CD4-positive, alpha-beta T cell treated with Interleukin-2 at 100 ng/mL for 4 hours (primary cell): ENCODE measurements at regions not wholly inside any gene's neighbourhood (a gene's known extent, or its start where the extent isn't known, plus 50 kb on each side); places are given as distances from the start of the nearest gene placed in this dataset.

Source experiments
- DNase-seq: peaks from one replicate; pipeline ENCODE4 v3.0.0-alpha.2; 2020; ENCODE audit warnings: low spot score

DNA sequence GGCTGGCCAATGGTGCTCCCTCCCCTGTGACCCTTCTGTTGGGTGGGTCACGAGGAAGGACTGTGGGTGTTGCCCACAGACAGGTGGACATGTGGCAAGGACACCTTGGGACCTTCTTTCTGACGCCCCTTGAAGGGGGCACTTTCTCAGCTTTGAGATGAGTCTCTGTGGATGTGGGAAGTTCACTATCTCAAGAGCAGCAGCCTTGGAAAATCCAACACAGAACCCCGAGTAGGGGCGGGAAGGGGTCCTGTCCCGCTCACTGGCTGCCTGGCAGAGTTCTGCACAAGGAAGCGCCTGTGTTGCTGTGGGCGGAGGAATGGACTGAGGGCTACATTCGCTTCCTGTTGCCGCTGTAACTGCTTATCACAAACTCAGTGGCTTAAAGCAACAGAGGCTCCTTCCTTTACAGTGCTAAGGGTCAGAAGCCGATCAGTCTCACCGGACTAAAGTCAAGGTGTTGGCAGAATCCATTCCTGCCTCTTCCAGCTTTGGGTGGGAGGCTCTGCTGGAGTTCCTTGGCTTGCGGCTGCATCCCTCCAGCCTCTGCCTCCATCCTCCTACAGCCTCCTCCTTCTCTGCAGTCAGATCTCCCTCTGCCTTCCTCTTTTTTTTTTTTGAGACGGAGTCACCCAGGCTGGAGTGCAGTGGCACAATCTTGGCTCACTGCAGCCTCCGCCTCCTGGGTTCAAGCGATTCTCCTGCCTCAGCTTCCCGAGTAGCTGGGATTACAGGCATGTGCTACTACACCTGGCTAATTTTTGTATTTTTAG, 305.2 kb downstream of the SEC14L1 start:
- DNase-seq: peak; percentile 41

DNA sequence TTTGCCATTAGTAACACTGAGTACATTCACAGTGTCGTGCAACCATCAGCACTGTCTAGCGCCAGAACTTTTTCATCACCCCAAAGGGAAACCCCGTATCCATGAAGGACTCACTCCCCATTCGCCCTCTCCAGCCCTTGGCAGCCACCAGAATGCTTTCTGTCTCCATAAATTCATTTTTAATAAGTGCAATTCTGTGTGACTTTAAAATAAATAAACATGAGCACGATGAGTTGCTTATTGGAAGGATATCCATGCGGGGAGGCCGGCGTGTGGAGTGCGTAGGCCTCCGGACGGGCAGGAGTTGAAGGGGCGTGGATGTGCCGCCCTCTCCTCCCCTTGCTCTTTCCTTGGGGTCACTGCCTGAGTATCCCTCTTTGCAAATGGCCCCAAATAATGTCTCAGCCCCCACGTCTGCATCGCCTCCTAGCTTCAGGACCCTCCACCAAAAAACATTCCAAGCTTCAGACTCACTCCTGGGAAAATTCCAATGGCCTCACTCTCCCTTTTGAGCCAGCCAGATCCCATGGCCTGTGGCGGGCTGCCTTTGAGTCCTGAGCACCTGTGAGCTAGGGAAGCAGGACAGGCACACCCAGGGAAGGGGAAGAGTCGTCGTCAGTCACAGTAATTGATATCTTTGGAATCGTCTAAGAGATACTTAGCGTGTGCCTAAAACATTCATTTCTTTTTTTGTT, 306.3 kb downstream of the SEC14L1 start:
- no peak for DNase-seq

DNA sequence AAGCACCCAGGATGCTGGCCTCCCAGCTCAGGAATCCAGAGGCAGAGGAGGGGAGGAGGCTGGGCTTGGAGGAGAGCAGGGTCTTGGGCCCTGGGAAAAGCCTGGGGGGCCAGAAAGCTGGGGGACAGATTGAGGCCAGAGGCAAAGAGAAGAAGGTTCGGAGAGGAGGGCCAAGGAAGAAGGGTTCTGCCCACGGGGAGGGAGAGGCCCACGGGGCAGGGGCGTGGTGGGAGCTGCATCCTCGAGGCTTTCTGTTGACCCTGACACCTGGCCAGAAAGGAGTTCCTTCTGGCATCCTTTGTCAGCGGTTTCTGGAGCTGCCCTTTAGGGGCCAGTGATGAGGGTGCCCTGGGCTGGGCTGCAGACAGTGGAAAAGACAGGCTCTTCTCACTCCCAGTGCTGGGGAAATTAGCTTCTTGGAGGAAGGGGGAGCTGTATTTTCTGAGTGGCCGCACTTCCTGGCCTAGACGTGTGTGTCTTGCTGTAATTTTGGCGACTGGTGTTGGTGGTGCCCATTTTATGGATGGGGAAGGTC, 308.7 kb downstream of the SEC14L1 start:
- no peak for DNase-seq

DNA sequence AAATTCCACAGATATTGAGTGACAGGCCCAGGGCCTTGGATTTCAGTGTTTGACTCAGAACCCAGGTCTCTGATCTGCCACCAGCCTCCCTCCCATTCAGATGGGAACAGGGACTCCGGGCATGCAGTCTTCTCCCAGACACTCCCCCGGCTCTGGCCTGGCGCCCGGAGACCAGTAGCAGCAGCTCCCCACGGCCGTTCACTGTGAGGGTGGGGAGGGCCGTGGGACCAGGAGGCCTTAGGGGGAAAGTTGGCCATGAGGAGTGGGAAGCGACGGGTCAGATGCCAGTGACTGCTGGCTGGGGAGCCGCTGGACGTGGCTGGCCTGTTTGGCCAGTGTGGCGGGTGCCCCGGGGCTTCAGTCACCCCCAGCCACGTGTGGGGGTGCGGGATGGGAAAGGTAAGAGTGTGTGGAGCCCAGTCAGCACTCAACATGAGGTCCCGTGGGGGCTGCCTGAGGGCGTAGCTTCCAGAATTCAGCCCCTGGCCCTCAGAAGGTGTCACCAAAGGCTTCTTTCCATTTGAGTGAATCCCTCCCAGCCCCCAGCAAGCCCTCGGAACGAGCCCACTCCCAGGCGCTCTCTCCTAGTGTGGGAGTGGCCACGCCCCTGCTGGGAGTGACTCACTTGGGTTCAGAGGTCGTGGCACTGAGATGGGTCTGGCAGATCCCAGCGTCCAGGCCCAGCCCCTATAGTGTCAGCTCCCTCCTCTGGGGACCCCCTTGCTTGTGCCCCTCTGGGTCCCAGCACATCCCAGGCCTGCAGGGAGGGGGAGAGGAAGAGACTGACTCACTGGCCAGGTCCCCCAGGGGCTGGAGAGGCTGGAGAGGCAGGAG, 309.4 kb downstream of the SEC14L1 start:
- no peak for DNase-seq

DNA sequence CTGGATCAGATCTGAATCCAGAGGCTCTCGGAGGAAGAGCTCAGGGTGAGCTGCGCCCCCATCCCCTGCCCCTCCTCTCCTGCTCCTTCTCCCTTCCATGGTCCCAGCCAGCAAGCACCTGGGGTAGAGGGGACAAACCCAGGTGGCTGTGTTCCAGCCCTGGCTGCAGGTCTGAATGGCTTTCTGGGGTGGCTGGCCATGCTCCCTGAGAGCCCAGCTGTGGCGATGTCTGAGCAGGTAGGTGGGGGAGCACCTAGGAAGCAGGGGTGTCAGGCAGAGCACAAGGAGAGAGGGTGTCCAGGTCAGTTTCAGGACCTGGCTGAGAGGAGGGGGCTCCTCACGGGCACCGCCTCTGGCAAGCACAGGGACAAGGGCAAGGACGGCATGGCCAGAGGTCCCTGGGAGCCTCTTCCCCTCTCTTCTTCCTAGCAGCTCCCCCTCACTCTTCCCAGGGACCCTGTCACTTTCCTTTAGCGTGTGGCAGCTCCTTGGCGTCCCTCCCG, 310.0 kb downstream of the SEC14L1 start:
- DNase-seq: no peak

DNA sequence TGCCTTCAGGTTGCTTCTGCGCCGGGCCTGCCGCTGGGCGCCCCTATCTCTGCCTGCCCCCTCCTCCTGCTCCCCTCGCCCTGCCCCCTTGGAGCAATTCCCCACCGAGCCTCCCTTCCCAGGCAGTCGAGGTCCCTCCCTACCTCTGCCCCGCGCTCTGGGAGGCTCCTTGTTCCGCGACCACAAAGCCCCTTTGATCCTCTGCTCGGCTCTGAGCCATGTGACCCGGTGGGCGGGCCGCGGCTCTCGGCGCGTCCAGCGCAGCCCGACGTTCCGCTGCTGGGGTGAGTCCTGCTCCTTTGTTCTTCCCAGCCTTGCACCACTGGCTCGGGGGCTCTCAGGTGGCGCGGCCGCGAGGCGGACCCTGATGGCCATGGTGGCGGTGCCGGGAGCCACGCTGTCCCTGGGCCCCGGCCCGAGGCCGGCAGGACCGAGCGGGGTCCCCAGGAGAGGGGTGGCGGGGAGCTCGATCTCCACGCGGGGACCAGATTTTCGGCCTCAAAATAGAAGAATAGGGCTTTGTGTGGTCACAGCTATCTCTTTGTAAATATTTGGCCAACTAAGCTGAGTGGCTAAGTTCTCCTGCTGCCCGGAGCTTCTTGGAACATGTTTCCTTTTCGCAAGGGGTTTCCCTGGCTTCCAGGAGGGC, 310.6 kb downstream of the SEC14L1 start:
- DNase-seq: peak; percentile 65

DNA sequence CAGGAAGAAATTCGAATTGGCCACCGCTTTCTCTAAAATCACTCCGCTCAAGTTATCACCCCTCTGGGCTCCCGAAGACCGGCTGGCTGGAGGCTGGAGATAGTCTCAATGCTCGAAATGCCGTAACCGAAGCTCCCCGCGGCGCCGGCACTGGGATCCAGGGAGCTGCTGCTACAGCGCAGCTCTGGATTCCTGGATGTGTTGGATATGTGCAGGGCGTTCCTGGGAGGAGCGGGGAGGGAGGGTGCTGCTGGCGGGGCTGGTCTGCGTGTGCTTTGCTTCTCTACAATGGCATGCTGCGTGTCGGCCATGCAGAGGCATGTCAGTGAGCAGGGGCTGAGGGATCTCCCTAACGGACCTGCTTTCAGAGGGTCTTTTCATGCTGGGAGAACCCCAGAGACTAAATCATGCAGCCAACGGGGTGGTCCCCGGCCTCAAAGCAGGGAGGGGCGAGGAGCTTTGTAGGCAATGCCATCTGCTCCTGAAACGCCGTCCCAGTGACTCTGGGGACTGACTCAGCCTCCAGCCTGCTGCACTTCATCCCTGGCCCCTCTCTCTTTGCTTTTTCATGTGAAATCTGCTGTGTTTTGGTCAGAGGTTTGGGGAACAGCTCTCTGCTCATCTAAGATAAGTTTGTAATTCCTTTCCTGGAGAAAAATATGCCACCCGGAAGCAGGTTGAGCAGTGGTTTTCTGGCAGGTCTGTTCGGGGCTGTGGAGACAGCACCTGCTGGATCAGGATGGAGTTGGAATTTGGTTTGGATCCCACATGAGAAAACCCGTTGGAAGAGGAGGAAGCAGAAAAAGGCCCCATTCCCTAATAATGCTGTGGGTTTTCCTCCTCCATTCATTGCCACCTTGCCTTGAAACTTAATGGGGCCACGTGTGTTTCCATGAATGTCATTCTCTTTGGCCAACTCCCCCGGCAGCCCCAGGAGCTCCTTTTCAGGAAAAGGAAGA, 311.4 kb downstream of the SEC14L1 start:
- DNase-seq: no peak

DNA sequence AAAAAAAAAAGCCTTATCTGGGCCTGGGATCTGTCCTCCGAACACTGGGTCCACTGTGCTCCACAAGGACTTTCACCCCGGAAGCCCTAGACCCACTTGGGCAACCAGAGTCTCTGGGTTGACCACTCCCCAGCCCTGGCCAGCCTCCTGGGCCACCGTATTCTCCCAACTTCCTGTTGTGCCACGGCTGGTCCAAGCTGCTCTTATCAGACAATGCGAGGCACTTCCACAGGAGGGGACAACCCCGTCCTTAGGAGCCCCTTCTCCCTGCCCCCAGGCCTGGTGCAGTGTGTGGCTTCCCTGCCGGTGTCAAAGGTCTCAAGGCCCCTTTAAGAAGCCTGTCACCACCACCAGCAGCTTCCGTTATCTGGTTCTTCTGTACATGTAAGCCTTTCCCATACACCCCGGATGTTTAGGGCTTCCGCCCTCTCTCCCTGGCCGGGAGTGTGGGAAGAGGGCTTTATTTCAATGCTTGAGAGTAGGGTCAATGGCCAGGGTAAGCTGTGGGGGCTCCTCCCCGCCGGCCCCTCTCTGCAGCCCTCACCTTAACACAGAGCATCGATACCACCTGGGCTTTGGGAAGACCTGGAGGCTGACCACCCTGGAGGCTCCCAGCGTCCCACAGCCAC, 313.0 kb downstream of the SEC14L1 start:
- peak; percentile 59 for DNase-seq

DNA sequence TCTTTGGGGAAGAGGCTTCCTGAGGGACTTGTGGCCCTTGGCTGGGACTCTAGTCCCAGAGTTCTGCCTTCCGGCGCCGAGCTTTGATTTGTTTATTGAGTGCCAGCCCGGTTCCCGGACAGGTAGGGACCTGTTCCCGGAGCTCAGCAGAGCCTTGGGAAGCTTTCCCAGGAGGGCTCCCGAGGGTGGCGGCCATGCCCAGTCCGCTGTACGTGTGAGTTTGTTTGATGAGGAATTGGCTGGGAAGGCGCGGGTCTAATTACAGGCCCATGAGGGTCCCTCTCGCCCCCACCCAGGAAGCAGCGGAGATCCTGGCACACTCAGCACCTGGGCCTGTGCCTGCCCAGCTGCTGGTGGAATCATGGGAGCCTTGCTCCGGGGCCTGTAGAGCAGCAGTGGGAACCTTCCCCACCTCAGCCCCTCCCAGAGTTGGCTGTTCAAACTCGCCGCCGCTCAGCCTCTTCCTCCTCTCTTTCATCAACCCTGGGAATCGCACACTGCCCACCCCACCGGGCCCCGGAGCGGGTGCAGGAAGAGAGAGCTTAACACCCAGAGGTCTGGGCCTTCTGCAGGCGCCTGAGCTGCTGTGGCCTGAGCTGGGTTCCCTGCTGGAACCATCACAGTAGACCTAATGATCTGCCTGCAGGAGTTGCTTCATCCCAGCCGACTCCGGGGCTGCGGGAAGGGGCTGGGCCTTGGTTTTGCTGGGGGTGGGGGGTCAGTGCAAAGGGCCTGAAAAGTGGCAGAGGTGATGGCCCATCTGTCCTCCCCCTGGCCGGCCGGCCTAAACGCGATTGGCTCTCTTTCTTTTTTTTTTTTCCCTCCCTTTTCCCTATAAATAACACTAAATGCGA, 313.7 kb downstream of the SEC14L1 start:
- DNase-seq: no peak

DNA sequence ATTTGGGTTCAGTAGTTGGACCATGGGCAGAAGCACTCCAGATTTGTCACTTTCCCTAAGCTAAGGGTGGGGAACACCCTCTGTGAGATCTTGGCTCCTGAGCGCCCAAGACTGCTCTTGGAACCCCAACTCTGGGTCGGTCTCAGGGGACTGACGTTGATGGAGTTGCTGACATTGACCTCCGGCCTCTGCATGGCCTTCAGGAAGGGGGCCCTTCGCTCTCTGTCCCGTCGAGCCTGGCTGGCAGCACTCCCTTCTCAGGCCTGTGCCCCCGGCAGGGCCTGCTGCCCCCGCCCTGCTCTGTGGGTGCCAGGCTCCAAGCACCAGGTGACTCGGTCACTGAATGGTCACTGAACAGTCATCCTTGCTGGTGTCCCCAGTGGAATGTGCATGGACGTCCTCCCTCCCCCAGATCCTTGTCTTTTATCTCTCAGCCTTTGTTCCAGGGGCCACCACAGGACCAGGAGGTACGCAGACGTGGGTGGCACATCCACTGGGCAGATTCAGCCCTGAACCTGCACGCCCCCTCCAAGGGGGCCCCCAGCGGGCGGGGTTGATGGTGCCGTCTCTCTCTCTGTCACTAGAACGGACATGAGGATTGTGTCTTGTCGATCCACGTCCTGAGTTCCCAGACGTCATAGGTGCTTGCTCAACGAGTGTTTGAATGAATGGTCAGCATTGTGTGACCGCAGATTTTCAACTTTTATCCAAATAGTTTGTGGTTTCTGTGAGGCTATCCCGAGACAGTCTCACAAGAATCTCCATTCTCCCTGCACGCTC, 314.5 kb downstream of the SEC14L1 start:
- no peak for DNase-seq

DNA sequence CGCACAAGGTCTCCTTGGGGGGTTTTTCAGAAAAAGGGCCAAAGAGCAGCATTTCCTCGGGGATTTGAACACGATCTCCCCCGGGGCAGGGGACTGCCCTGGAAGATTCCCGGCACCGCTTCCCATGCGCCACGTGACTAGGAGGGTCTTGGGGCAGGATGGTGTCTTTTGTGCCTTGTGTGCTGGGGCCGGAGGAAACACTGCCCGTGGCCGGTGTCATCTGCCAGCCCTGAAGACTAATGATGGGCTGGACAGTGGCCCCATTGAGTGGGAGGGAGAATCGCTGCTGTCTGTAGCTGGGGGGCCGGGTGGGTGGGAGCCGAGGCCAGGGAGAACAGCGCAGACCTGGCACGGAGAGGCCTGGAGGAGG, 315.1 kb downstream of the SEC14L1 start:
- no peak for DNase-seq

DNA sequence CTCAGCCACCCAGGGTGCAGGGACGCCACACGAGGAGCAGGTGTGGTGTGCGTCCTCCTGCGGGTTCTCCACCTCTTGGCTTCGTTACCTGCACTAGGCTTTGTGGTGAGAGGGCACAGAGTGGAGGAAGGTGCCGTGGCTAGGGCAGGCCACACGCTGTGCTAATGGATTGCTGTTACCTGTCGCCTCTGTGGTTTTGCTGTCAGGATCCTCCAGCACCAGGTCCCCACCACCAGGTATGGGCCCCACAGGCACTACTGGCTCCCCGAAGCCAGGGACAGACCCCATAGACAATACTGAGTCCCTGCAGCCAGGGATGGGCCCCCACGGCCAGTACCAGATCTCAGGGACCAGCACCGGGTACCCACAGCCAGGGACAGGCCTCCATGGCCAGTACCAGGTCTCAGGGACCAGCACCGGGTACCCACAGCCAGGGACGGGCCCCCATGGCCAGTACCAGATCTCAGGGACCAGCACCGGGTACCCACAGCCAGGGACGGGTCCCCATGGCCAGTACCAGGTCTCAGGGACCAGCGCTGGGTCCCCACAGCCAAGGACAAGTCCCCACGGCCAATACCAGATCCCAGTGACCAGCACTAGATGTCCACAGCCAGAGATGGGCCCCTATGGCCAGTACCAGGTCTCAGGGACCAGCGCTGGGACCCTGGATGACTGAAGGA, 315.6 kb downstream of the SEC14L1 start:
- peak; percentile 47 for DNase-seq

DNA sequence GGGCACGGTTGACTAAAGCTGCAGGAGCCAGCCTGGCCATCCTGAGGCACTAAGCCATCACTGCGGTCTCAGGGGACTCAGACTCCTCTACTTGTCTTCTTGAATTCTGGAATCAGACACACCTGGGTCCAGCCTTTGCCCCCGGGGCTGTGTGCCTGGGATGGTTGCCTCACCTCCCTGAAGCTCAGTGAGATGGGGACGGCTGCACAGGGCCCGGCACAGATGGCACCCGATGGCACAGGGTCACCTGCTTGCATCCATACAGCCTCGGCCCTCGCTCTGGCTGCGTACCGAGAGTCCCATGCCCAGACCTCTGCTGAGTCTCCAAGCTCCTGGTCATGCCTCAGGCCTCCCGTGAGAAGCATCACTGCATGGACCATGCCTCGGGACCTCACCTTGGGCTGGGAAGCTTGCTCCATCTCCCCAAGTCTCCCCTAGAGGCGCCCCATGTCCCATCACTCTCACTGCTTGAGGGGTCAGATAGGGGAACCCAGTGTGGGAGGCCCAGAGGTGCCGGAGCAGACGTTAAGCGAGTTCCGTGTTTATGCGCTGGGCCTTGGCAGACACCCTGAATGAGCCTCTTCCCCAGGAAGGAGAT, 316.3 kb downstream of the SEC14L1 start:
- DNase-seq: no peak

DNA sequence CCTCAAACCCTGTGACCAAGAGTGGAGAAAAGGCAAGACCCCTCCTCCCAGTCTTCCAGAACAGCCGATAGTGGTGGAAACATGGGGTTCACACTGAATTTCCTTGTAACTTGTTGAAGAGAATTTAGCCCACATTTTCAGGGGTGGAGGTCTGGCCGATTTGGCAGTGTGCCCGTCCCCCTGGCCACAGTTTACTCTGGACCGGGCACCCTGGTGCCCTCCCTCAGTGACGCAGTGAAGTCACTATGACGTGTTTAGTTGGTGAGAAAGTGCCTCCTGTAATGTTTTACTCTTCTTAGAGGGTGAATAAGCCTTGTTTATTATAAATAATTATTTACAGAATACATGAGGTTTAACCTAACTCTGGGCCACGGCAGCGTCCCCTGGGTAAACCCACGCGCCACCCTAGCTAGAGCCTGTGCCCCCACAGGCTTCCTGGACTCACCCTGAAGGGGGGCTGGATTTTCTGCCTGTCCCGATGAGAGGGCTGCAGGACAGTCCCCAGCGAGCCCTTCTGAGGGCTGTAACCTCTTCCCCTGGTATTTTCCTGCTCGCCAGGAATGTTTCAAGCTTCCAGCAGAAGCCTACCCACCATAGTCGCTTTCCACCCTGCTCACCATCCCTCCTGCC, 316.9 kb downstream of the SEC14L1 start:
- DNase-seq: no peak

DNA sequence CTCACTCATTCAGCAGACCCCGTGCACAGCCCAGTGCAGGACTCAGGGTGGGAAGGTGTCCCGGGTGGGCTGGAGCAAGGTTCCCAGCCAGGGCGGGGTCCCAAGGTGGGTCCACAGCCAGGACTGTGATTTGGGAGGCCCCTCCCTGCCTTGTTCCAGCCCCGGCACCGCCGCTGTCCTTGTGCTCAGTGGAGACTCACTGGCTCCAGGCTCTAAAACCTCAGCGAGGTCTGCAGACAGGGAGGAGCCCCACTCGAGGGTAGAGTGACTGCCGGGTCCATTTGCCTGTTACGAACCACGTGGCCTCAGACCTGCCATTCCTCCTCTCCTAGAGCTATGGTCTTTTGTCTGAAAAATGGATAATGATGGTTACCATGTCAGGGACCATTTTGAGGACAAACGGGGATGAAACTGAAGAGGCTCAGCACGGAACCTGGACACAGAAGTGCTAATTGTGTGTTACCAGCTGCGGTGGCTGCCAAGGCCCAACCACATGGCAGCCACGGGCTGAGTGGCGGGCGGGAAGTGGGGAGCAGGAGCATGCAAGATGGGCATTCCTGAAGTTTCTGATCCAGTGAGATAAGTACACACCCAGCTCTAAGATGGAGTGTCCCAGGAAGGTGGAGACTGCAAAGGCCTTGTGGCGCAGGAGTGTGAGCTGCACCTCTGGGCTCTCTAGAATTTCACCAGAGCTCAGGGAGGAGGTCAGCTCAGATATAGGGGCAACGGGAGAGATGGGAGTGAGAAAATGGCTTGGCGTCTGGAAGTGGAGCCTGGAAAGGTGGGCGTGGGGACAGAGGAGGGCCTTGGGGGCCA, 317.6 kb downstream of the SEC14L1 start:
- DNase-seq: peak; percentile 44
